ENCODE measurements at regions not wholly inside any gene's neighbourhood (a gene's known extent, or its start where the extent isn't known, plus 50 kb on each side); places are given as distances from the start of the nearest gene placed in this dataset.

DNA sequence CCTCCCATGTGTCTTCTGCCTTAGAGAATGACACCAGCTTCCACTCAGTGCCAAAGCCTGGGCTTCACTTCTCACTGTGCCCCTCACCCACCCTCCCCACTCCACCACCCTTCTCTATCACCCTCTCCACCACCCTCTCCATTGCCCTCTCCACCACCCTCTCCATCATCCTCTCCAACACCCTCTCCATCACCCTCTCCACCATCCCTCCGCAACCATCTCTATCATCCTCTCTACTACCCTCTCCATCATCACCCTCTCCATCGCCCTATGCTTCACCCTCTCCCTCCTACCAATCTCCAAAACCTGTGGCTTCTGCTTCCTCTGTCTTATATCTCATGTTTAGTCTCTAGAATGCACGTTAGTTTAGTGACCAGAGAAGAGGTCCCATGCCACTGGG, 91.0 kb upstream of the TMEM72 start:
- DNase-seq (ENCODE audit: low spot score), result no peak

DNA sequence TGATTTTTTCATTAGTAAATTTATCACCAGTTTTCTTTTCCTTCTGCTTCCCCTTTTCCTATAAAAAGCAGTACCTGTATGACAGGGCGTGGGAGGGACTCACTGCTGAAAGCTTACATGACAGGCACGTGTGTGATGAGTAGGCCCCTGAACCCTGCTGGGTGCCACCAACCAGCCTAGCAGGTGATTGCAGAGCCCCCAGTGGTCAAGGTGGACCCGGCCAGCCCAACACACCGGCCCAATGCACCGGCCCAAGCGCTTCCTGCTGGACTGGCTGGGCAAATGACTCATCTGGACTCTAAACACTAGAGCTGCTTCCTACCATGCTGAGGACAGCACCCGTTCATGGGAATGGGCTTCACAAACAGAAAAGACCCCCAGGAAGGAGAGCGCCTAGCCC, 89.8 kb upstream of the TMEM72 start:
- no peak for DNase-seq (ENCODE audit: low spot score)

DNA sequence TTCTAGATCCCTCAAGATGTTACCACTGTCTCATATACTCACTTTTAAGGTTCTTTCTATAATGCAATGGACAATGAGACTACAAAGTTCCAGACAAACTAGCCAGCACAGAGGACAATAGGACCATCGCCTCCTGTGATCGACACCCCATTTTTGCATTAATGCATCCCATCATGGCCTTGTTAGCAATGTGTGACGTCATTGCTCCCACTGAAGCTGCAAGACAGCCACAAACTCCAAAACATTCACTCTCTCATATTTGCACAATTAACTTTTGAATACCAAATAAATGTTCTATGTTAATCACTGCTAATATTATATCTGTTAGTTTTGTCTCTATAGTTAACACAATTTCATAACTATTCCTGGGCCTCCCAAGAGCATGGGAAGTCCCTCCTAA, 88.8 kb upstream of the TMEM72 start:
- no peak for DNase-seq (ENCODE audit: low spot score)

DNA sequence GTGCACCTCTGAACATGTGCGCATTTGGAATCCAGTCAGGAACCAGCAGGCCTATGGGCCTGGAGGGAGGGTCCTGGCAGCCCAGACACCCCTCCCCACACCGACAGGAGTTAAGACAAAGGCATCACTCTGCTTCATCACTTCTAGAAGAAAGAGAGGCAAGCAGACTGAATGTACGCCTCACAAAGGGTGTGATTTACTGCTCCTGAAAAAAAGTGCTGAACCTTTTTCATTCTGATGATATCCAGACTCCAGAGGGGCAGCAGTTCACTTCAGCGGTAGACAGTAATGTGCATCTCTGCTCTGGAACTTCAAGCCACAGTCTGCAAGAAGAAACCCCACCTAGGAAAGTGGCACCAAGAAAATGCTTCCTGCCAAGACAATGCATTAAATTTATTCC, 88.2 kb upstream of the TMEM72 start:
- DNase-seq (ENCODE audit: low spot score), result peak; percentile 56

DNA sequence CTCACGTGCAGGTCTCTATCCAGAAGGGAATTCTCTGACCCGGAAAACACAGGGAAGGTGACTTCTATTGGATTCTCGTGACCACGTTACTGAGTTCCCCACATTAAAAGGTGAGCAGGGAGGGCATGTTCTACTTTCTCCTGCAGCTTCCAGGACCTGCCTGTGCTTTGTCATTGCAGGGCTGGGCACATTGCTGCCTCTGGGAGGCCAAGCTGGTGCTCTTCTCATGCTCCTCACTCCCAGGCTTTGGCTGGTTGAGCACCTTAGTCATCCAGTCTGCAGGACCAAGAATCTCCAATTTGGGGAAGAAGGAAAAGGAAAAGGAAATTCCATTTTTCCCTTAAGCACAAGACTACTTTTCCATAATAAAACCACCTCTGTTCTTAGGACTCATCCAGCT, 86.5 kb upstream of the TMEM72 start:
- DNase-seq (ENCODE audit: low spot score), result no peak

DNA sequence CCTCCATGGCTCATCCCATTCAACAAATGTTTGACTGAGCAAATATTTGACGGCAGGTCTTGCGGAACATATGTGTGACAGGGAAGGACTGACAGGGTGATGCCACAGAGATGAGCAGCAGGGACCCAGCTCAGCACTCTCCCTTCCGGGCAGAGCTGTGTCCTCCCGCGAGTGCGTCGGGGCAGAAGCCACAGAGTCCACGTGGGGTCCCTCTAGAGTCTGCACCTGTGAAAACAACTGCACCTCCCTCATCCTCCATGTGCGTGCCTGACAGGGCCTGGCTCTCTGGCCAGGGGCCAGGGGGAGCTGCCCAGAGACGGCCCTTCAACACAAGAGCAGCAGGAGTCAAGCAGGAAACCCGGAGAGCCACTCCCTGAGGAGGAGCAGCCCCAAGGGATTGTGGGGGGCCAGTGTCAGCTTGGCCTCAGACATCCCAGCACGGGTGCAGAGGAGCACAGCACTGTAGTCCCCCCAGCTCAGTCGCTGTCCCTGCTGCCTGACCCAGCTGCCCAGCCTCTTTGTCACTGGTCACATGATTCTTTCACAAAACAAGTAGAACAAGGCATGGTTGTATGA, 83.6 kb upstream of the TMEM72 start:
- no peak for DNase-seq (ENCODE audit: low spot score)

DNA sequence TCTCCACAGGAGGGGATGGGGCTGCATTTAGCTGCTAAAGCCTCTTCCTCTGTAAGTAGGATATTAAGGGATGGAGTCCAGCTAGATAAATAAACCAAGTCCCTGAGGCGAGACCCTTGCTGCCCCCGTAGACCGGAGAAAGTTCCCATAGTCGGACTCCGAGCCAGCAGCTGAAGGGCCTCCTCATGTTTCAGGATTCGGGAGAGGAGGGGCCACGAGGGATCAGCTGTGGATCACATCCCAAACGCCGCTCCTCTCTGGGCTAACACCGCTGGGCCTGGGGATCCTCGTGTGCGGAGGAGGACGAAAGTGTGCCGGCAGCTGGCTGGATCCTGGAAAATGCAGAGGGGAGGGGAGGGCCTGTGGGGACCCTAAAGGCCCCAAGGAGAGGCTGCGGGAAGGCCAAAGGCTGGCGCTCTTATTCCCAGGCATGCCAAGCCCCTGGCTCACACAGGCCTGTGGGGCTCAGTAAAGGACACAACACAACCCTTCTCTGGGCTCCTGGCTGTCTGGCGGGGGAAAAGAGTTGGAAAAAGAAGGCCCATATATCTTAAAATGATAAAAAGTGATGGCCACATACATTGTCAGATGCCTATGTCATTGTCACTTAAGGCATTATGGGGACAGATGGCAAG, 82.5 kb upstream of the TMEM72 start:
- peak; percentile 64 for DNase-seq (ENCODE audit: low spot score)

DNA sequence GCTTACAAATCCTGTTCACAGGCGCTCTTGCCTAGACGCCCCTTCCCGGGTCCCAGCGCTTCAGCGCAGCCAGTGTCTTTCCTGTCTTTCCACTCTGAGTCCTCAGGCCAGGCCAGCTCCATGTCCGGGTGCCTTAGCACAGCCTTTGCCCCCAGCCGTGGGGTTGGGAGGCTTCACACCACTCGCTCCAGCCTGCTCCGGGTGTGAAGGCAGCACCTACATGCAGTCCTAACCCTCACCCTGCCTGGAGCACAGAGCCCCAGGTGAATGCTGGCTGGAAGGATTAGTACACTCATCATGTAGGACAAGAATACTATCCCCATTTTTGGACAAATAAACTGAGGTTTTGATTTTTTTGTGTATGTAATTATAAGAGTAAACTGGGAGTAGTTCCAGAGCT, 81.7 kb upstream of the TMEM72 start:
- no peak for DNase-seq (ENCODE audit: low spot score)

DNA sequence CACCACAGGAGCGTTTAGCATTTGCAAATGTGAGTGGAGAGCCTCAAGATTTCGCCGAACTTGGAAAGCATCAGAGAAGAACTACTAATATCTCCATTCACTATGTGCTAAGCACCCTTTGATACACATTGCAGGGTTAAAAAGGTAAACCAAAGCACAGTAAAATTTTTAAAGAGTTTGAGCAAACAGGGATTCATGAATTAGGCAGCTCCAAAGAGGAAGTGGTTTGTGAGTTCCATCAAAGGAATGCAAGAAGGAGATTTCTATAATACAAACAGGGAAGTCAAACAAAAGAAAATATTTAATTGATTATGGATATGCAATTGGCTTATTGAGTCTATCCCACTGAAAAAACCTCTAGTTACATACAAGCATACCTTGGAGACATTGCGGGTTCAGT, 81.1 kb upstream of the TMEM72 start:
- DNase-seq (ENCODE audit: low spot score), result no peak

DNA sequence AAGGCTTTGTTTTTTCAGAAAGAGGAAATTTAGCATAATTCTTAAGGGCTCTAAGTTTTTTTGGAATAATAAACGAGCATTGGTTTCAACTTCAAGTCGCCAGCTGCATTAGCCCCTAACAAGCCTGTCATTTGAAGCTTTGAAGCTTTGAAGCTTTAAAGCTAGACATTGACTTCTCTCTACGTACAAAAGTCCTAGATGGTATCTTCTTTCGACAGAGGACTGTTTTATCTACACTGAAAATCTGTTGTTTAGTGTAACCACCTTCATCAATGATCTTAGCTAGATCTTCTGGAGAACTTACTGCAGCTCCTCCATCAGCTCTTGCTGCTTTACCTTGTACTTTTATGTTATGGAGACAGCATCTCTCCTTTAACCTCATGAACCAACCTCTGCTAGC, 79.6 kb upstream of the TMEM72 start:
- DNase-seq (ENCODE audit: low spot score), result no peak

DNA sequence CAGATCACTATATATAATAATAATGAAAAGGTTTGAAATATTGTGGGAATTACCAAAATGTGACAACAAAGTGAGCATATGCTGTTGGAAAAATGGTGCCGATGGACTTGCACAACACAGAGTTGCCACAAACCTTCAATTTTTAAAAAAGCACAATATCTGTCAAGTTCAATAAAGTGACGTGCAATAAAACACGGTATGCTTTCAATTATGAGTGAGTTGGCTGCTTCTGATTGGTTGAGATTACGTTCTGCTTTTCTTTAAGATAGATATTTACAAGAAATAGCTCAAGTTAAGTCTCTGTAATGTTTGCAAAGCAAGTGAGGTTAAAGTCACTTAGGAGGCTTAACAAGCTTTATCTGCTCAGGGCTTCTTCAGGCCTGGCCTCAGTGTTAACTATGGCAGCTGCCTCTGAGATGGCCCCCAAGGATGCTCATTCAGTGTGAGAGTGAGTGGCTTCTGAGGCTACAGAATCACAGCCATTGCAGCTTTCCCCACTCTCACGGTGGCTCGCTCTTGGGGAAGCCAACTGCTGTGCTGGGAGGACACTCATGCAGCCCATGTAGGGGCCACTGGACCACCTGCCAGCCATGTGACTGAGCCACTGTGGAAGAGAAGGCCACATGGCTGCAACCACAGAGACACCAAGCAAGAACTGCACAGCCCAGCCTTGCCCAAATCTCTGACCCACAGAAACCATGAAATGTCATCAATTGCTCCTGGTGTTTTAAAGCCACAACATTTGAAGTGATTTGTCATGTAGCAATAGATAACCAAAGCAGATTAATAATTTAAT, 78.3 kb upstream of the TMEM72 start:
- no peak for DNase-seq (ENCODE audit: low spot score)

DNA sequence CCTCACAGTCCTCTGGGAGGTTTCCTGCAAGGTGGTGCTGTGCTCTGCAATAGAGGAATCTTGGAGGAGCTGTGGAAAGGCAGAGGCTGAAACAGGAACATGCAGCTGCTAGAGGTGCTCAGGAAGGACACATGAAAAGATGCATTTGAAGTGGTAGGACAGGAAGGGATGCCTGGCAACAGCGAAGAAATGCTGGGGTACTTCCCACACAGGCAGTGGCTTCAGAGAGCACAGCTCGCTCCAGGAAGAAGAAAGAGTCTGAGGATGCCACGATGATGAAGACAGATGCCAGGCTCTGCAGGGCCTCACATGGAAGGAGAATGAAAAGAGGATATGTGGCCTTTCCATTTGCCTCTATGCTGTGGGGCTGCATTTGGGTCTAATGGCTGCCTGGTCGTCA, 77.0 kb upstream of the TMEM72 start:
- no peak for DNase-seq (ENCODE audit: low spot score)

DNA sequence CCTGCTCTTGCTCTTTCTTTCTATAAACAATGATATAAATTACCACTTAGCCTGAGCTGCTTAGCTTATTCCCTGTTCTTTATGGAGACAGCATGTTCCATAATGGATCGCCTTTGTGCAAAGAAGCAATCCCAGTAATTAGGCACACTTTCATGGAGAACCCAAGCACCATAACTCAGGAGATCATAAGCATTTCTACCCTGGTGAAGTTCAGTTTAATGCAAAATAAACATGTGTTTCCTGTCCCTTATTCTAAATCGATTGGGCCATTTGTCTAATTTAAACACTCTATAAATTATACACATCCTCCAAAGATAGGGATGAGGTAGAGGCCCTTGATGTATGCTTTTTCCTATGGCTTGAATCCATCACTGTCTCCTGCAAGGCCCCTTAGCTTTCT, 75.8 kb upstream of the TMEM72 start:
- no peak for DNase-seq (ENCODE audit: low spot score)

DNA sequence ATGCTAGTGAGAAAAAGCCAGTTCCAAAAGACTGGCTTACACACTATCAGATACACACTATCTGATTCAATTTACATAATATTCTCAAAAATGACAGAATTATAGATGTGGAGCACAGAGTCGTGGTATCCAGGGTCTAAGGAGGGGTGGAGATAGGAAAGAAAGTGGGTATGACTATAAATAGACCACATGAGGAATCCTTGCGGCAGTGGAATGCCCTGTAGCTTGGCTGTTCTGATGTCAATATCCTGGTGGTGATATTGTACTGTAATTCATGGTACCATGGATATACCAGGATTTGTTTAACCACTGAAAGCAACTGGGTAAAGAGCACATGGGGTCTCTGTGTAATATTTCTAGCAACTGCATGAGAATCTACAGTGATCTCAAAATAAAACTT, 67.7 kb upstream of the TMEM72 start:
- DNase-seq (ENCODE audit: low spot score), result no peak

DNA sequence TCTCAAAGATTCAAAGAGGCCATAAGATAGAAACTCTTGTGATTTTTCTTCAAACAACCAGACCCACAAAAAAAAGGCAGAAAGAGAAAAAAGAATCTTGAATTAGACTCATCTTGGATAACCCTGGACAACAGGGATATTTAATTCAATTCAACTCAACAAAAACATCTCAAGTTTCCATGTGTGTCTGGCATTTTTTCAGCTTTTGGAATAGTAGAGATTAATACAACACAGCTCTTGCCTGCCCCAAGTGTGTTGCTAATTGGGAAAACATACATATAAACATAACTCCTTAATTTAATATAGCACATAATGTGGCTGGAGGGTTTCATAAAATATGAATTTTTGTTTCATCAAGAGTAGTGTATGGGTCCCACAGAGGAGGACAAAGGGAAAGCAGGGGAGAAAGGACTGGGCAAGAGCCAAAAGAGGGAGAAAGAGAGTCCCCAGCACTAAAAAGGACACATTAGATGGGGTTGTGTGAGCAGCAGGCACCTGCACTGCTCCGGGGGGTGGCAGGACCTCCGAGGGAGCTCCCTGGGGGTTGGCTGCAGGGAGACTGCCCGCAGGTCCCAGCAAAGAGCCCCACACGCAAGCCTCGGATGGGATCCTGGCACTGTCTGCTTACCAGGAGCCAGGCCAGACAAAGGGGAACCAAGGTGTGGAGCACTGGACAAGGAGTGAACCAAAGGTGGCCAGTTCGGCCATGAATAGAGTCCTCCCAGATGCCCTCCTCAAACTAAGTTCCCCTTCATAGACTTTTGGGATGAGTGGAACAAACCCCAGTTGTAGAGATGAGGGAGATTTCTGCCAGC, 65.6 kb upstream of the TMEM72 start:
- no peak for DNase-seq (ENCODE audit: low spot score)

DNA sequence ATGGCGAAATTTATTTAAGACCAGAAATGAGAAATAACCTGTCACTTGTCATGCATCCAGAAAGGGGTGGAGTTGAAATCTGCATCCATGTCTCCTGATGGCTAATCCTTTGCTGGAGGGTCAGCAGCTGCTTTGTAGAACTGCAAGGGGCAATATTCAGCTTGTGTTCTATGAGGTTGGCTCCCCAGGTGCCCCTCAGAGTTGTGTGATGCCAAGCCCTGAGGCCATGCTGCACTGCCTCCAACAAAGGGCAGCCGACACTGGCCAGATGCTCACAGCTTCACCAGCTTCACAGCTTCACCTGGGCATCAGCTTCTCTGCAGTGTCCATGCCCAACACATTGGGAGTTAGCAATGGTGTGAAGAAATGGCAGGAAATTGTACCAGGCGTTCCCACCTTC, 64.0 kb upstream of the TMEM72 start:
- no peak for DNase-seq (ENCODE audit: low spot score)

DNA sequence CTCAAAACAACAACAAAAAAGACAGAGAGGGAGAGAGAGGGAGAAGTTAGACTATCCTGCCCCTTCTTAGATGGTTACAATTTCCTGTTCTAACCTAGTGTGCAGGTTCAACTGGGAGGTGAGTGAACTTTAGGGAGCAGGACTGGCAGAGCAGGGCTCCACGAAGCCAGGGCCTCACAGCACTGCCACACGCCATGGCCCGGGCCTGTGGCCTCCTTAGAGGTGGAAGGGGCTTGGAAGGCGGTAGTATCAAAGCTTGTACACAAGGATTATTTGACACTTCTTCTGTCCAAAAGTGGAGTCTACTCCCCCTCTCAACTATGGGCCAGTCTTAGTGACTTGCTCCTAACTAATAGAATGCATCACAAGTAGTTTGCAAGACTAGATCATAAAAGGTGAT, 62.9 kb upstream of the TMEM72 start:
- DNase-seq (ENCODE audit: low spot score), result no peak

DNA sequence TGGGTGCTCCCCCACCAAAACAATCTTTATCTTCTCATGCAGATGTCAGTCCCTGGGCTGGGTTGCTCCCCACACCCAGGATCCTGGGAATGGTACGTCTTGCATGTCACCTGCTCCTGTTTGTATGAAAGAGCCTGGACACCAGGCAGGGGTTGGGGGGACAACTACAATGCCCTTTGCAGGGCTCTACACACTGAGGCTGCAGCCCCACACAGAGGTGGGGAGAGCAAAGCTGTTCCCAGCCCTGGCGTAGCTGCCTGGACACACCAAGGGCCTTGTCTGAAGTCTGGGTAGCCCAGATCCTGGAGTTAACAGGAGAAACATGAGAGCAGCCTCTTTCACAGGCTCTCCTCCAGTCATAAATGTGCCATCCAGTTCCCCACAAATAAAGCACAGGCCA, 61.2 kb upstream of the TMEM72 start:
- no peak for DNase-seq (ENCODE audit: low spot score)

DNA sequence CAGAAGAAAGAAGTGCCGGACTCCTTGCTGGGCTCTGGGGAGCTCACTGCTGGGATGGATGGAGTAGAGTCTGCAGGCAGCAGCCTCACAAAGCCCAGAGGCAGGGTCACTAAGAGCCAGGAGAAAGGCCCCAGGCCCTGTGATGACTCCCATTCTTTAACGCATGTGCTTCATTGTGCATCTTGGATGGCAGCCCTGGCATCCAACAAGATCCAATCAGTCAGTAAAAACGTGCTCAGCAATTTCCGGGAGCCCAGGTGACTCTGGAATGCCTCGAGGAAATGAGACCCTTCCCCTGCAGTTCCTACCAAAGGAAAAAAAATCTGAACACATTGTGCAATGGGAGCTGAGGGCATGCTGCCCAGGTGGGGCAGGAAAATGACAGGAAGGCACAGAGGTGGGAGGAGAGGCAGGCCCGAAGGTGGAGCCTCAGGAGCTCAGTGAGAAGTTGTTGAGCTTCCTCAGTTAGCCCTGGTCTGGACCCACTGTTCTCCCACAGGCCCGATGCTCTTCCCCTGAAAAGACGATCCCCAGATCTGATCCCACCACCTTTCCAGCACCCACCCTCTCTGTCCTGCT, 60.7 kb upstream of the TMEM72 start:
- DNase-seq (ENCODE audit: low spot score), result no peak

DNA sequence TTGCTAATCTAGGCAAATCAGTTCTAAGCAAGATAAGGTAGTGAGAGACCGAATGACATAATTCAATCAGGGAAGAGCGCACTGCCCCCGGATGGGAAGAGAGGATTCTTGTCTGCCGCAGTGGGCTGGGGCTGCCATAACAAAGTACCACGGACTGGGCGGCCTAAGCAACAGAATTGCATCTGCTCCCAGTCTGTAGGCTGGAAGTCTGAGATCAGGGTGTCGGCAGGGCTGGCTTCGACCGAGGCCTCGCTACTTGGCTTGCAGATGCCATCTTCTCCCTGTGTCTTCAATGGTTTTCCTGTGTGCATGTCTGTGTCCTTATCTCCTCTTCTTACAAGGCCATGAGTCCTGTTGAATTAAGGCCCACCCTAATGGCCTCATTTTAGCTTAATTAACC, 59.7 kb upstream of the TMEM72 start:
- no peak for DNase-seq (ENCODE audit: low spot score)

DNA sequence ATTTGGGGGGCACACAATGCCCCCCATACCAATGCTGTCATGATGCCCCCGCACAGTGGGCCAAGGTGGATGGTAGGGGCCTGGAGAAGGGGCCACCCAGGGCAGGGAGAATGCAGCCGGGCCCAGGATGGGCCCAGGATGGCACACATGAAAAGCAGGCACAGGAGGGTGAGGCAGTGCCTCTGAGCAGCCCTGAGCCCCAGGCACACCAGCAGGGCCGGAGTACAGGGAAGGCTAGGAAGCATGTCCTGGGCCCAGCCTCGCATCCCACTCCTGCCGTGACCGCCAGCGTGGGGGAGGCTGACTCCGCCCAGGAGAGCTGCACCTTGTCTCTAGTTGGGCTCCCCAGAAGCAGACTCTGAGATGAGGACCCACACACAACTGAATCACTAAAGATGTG, 59.3 kb upstream of the TMEM72 start:
- DNase-seq (ENCODE audit: low spot score), result no peak

DNA sequence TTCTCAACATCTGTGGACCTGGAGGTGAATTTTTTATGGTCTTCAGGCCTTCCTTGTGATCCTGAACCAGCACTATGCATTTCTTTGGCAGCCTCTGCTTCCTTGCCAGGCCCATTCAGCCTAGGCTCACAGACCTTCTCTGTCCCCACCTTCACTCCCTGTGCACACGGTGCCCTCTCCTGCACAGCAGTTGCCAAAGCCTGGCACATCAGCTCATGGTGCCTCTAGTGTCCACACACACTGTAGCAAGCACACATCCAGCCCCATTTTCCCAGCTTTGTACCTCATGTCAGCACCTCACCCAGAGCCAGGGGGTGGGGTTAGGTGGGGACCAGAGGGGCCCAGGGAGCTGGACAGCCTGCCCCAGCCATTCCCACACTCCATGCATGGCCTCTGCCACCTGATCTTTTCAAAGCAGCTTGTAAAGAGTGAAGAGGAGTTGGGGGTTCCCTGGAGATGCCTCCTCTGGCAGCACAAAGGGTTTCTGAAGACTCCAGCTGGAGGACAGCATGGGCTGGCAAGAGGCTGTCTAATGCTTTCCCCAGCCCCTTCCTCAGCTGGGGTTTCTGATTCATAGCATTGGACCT, 57.9 kb upstream of the TMEM72 start:
- no peak for DNase-seq (ENCODE audit: low spot score)

Data from umbilical cord (tissue), 1 donor.